ENCODE measurements at regions not wholly inside any gene's neighbourhood (a gene's known extent, or its start where the extent isn't known, plus 50 kb on each side); places are given as distances from the start of the nearest gene placed in this dataset.

GRCh38 chr13:69124996-69125395 lies 982.6 kb upstream of the ATXN8OS start (continued):
- TF ChIP-seq POLR2AphosphoS5 (IDR thresholded peaks at IDR 0.05; ENCODE audit: low read depth, low read length) (no peak), TEAD4 (IDR thresholded peaks at IDR 0.05; ENCODE audit: borderline replicate concordance, insufficient read depth) (no peak), YY1 (IDR thresholded peaks at IDR 0.05; ENCODE audit: low read depth) (no peak), ELF1 (IDR thresholded peaks at IDR 0.05) (no peak), FOXM1 (IDR thresholded peaks at IDR 0.05; ENCODE audit: low read depth) (no peak), GATA2 (CRISPR knock-in tag; IDR thresholded peaks at IDR 0.05) (no peak), EZH2phosphoT487 (IDR thresholded peaks at IDR 0.05; ENCODE audit: borderline replicate concordance, low read depth) (no peak)

- no peak overlapping the region for H3K27ac ChIP-seq (ENCODE audit: low read depth in 2 of 2, low read length in 1 of 2)
- no peaks in the 10 kb centered on the region for H4K20me1 ChIP-seq (ENCODE audit: insufficient read depth)
- peak overlapping the region; percentile 18; the same call in 1 of the 2 replicates for H2AFZ ChIP-seq (ENCODE audit: low read depth)
- H3K9me2 ChIP-seq = no peaks in the 10 kb centered on the region
- no peaks in the 10 kb centered on the region for H3K4me1 ChIP-seq (ENCODE audit: control insufficient read depth in 1 of 2, insufficient read depth in 2 of 2, low read depth in 1 of 2, low read length in 1 of 2)
- no peak for DNase-seq
- 21% methylated on average over 3 of the region's 3 CpGs for WGBS (ENCODE audit: low lambda C conversion rate)
- H3K79me2 ChIP-seq (ENCODE audit: insufficient read depth) = no peaks in the 10 kb centered on the region
- H3K4me3 ChIP-seq (ENCODE audit: low read depth in 2 of 2, low read length in 1 of 2) = no peak overlapping the region
- no peak overlapping the region for H3K4me2 ChIP-seq
- POLR2A ChIA-PET = no interaction called here
- CTCF ChIA-PET = no interaction called here
- H3K27me3 ChIP-seq (ENCODE audit: insufficient read depth) = no peaks in the 10 kb centered on the region
- no peaks in the 10 kb centered on the region for H3K36me3 ChIP-seq (replicated peaks in 1 of 2; ENCODE audit: control insufficient read depth in 1 of 2, insufficient read depth in 2 of 2, low read length in 1 of 2)
- H3F3A ChIP-seq (replicated peaks; ENCODE audit: insufficient read depth) = no peaks in the 10 kb centered on the region
- TF ChIP-seq IRF3 (IDR thresholded peaks at IDR 0.05; ENCODE audit: low read depth, low read length) (no peak), FOXJ3 (CRISPR knock-in tag; IDR thresholded peaks at IDR 0.05) (no peak), TEAD4 (IDR thresholded peaks at IDR 0.05; ENCODE audit: borderline replicate concordance, insufficient read depth) (no peak), MXI1 (IDR thresholded peaks at IDR 0.05; ENCODE audit: low read depth, low read length) (no peak), RCOR1 (IDR thresholded peaks at IDR 0.05; ENCODE audit: low read length) (no peak), GABPA (IDR thresholded peaks at IDR 0.05; ENCODE audit: low read depth) (no peak), USF2 (IDR thresholded peaks at IDR 0.05; ENCODE audit: borderline replicate concordance, low read depth, low read length) (no peak), JUND (IDR thresholded peaks at IDR 0.05) (no peak), NFIC (IDR thresholded peaks at IDR 0.05; ENCODE audit: borderline replicate concordance) (no peak), NRF1 (IDR thresholded peaks at IDR 0.05; ENCODE audit: low read depth, low read length) (no peak), EP300 (IDR thresholded peaks at IDR 0.05; ENCODE audit: borderline replicate concordance in 1 of 2, low read depth in 1 of 2, low read length in 1 of 2) (no peak), TCF12 (IDR thresholded peaks at IDR 0.05) (no peak), GATA2 (CRISPR knock-in tag; IDR thresholded peaks at IDR 0.05) (no peak), MEF2A (IDR thresholded peaks at IDR 0.05; ENCODE audit: borderline replicate concordance, low read depth) (no peak), PBX3 (IDR thresholded peaks at IDR 0.05) (no peak), ELF1 (IDR thresholded peaks at IDR 0.05) (no peak), FOXM1 (IDR thresholded peaks at IDR 0.05; ENCODE audit: low read depth) (no peak)
- TF ChIP-seq, protein P1, sequence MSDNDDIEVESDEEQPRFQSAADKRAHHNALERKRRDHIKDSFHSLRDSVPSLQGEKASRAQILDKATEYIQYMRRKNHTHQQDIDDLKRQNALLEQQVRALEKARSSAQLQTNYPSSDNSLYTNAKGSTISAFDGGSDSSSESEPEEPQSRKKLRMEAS (IDR thresholded peaks at IDR 0.05; ENCODE audit: low read depth) = no peak
- TF ChIP-seq, protein P2, sequence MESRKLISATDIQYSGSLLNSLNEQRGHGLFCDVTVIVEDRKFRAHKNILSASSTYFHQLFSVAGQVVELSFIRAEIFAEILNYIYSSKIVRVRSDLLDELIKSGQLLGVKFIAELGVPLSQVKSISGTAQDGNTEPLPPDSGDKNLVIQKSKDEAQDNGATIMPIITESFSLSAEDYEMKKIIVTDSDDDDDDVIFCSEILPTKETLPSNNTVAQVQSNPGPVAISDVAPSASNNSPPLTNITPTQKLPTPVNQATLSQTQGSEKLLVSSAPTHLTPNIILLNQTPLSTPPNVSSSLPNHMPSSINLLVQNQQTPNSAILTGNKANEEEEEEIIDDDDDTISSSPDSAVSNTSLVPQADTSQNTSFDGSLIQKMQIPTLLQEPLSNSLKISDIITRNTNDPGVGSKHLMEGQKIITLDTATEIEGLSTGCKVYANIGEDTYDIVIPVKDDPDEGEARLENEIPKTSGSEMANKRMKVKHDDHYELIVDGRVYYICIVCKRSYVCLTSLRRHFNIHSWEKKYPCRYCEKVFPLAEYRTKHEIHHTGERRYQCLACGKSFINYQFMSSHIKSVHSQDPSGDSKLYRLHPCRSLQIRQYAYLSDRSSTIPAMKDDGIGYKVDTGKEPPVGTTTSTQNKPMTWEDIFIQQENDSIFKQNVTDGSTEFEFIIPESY (IDR thresholded peaks at IDR 0.05; ENCODE audit: borderline replicate concordance, low read depth) = no peak
- TF ChIP-seq, protein P3, sequence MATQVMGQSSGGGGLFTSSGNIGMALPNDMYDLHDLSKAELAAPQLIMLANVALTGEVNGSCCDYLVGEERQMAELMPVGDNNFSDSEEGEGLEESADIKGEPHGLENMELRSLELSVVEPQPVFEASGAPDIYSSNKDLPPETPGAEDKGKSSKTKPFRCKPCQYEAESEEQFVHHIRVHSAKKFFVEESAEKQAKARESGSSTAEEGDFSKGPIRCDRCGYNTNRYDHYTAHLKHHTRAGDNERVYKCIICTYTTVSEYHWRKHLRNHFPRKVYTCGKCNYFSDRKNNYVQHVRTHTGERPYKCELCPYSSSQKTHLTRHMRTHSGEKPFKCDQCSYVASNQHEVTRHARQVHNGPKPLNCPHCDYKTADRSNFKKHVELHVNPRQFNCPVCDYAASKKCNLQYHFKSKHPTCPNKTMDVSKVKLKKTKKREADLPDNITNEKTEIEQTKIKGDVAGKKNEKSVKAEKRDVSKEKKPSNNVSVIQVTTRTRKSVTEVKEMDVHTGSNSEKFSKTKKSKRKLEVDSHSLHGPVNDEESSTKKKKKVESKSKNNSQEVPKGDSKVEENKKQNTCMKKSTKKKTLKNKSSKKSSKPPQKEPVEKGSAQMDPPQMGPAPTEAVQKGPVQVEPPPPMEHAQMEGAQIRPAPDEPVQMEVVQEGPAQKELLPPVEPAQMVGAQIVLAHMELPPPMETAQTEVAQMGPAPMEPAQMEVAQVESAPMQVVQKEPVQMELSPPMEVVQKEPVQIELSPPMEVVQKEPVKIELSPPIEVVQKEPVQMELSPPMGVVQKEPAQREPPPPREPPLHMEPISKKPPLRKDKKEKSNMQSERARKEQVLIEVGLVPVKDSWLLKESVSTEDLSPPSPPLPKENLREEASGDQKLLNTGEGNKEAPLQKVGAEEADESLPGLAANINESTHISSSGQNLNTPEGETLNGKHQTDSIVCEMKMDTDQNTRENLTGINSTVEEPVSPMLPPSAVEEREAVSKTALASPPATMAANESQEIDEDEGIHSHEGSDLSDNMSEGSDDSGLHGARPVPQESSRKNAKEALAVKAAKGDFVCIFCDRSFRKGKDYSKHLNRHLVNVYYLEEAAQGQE (IDR thresholded peaks at IDR 0.05; ENCODE audit: low read depth, low read length) = no peak
- no peaks in the 10 kb centered on the region for H3K9me3 ChIP-seq
- no peak overlapping the region for H3K9ac ChIP-seq
Measured at GRCh38 chr13:69109891-69110525, 997.6 kb upstream of the ATXN8OS start.

Data from SK-N-SH (cell line).